ENCODE measurements at regions not wholly inside any gene's neighbourhood (a gene's known extent, or its start where the extent isn't known, plus 50 kb on each side); places are given as distances from the start of the nearest gene placed in this dataset.

DNA sequence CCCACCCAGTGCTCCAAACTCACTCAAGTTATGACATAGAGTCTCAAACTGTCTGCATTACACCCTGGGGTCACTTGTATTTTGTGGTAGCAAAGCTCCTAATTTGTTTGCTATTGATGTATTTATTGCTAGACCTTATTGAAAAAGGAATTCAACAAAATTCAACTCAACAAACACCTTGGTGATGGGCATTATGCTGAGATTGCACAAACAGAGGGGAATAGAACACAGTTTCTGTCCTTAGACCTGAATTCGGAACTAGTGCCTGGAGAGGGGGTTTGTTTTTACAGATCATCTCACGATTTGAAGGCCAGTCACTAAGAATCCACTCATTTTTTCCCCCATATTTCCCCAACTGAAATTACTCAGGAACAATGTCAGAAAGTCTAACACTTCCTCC lies 53.5 kb upstream of the MAPK4 start:
- CTCF ChIA-PET, result interaction anchor here (1.1 kb wide), 1 partner anchor 11 kb away, joined by 3 read pairs; no protein-coding TSS in a partner anchor
- peaks cover 3% of the 10 kb centered on the region for H3K9me3 Mint-ChIP-seq (ENCODE audit: low read depth)
- H3K36me3 Mint-ChIP-seq (ENCODE audit: low read depth), result no peaks in the 10 kb centered on the region
- POLR2A ChIA-PET, result no interaction called here
- no peak overlapping the region for H3K4me3 Mint-ChIP-seq
- no peak for ATAC-seq
- peaks cover 21% of the 10 kb centered on the region for H3K27me3 Mint-ChIP-seq
- DNase-seq, result no peak
- no peak overlapping the region for H3K27ac Mint-ChIP-seq
- intact Hi-C loops (cut with DNase I, micrococcal nuclease), result no loop called here
- no peaks in the 10 kb centered on the region for H3K4me1 Mint-ChIP-seq

DNA sequence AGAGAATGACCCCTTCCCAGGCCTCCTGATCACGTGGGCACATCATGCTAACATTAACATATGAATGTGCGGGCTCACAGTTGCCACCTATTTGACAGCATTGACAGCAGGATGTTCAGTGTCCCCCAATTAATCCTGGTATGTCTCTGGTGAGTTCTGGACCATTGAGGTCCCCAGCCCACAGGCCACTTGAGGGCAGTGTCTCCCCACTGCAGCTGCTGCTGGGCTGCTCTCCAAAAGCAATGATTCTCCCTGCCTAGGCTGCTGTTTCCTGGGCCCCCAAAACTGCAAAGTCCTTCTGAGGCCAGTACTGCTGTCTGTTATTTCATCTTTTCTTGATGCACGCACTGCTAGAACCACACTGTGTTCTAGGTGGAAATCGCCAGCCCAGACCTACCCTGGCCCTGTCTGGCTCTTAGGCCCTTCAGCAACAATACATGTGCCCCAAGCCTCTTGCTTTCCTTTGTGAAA lies 52.7 kb upstream of the MAPK4 start:
- CTCF ChIA-PET, result no interaction called here
- peak; percentile 31 for DNase-seq

GRCh38 chr18:50508228-50508627 lies 51.7 kb upstream of the MAPK4 start:
- ATAC-seq, result no peak
- ChIA-PET CTCF (no interaction called here), POLR2A (no interaction called here)
- H3K36me3 Mint-ChIP-seq (ENCODE audit: low read depth), result no peaks in the 10 kb centered on the region
- no peak for DNase-seq
- H3K4me3 Mint-ChIP-seq, result no peak overlapping the region
- H3K4me1 Mint-ChIP-seq, result no peaks in the 10 kb centered on the region
- peaks cover 3% of the 10 kb centered on the region for H3K9me3 Mint-ChIP-seq (ENCODE audit: low read depth)
- intact Hi-C loops (cut with DNase I, micrococcal nuclease), result no loop called here
- no peak overlapping the region for H3K27ac Mint-ChIP-seq
- H3K27me3 Mint-ChIP-seq, result peaks cover 14% of the 10 kb centered on the region

More for the DNA sequence above, 52.7 kb upstream of the MAPK4 start:
- no peak overlapping the region for H3K27ac Mint-ChIP-seq
- H3K27me3 Mint-ChIP-seq, result peaks cover 17% of the 10 kb centered on the region
- no peak overlapping the region for H3K4me3 Mint-ChIP-seq
- no peaks in the 10 kb centered on the region for H3K36me3 Mint-ChIP-seq (ENCODE audit: low read depth)
- POLR2A ChIA-PET, result no interaction called here
- H3K4me1 Mint-ChIP-seq, result no peaks in the 10 kb centered on the region
- intact Hi-C loops (cut with DNase I, micrococcal nuclease), result no loop called here
- no peak for ATAC-seq
- peaks cover 3% of the 10 kb centered on the region for H3K9me3 Mint-ChIP-seq (ENCODE audit: low read depth)

- Mint-ChIP-seq H3K4me3 (no peak overlapping the region), H3K4me1 (no peaks in the 10 kb centered on the region), H3K27ac (no peak overlapping the region), H3K9me3 (ENCODE audit: low read depth) (peaks cover 3% of the 10 kb centered on the region), H3K36me3 (ENCODE audit: low read depth) (no peaks in the 10 kb centered on the region), H3K27me3 (peaks cover 13% of the 10 kb centered on the region)
- POLR2A ChIA-PET, result no interaction called here
- no peak for ATAC-seq
- CTCF ChIA-PET, result no interaction called here
- intact Hi-C loops (cut with DNase I, micrococcal nuclease), result no loop called here
- DNase-seq, result no peak
Observed at GRCh38 chr18:50509012-50509411, 50.9 kb upstream of the MAPK4 start.

Measured in activated CD4-positive, alpha-beta T cell treated with anti-CD3 and anti-CD28 coated beads for 36 hours (primary cell).